ENCODE measurements at regions not wholly inside any gene's neighbourhood (a gene's known extent, or its start where the extent isn't known, plus 50 kb on each side); places are given as distances from the start of the nearest gene placed in this dataset.

GRCh38 chr15:93506646-93507045 is 417.6 kb upstream of the RGMA start:
- Histone ChIP-seq H3K4me1 (ENCODE audit: insufficient read depth, poor library complexity, severe bottlenecking) (no peaks in the 10 kb centered on the region), H3K36me3 (ENCODE audit: low read depth) (no peaks in the 10 kb centered on the region), H3K9me3 (ENCODE audit: severe bottlenecking) (no peaks in the 10 kb centered on the region), H3K27me3 (ENCODE audit: insufficient read depth, poor library complexity, severe bottlenecking) (no peaks in the 10 kb centered on the region), H3K27ac (ENCODE audit: poor library complexity, severe bottlenecking) (no peak overlapping the region), H3K4me3 (ENCODE audit: severe bottlenecking) (no peak overlapping the region)
- TF ChIP-seq CTCF (IDR thresholded peaks at IDR 0.05; ENCODE audit: poor library complexity, severe bottlenecking), result no peak
- ATAC-seq (ENCODE audit: low read depth) (no peak), DNase-seq (ENCODE audit: low spot score) (no peak)

- no peak overlapping the region for H3K4me3 ChIP-seq (ENCODE audit: severe bottlenecking)
- no peak for TF ChIP-seq CTCF (IDR thresholded peaks at IDR 0.05; ENCODE audit: poor library complexity, severe bottlenecking)
These were observed 416.5 kb upstream of the RGMA start for GRCh38 chr15:93505506-93505905.

GRCh38 chr15:93501946-93502345 is 412.9 kb upstream of the RGMA start:
- H3K27ac ChIP-seq (ENCODE audit: poor library complexity, severe bottlenecking), result no peak overlapping the region
- no peaks in the 10 kb centered on the region for H3K27me3 ChIP-seq (ENCODE audit: insufficient read depth, poor library complexity, severe bottlenecking)
- H3K36me3 ChIP-seq (ENCODE audit: low read depth), result no peaks in the 10 kb centered on the region
- DNase-seq (ENCODE audit: low spot score), result no peak
- peaks cover 12% of the 10 kb centered on the region for H3K4me1 ChIP-seq (ENCODE audit: insufficient read depth, poor library complexity, severe bottlenecking)
- no peaks in the 10 kb centered on the region for H3K9me3 ChIP-seq (ENCODE audit: severe bottlenecking)
- TF ChIP-seq CTCF (IDR thresholded peaks at IDR 0.05; ENCODE audit: poor library complexity, severe bottlenecking), result no peak
- H3K4me3 ChIP-seq (ENCODE audit: severe bottlenecking), result no peak overlapping the region
- no peak for ATAC-seq (ENCODE audit: low read depth)

More at GRCh38 chr15:93505506-93505905, 416.5 kb upstream of the RGMA start:
- ATAC-seq (ENCODE audit: low read depth), result no peak
- no peaks in the 10 kb centered on the region for H3K4me1 ChIP-seq (ENCODE audit: insufficient read depth, poor library complexity, severe bottlenecking)
- no peaks in the 10 kb centered on the region for H3K9me3 ChIP-seq (ENCODE audit: severe bottlenecking)
- H3K27me3 ChIP-seq (ENCODE audit: insufficient read depth, poor library complexity, severe bottlenecking), result no peaks in the 10 kb centered on the region
- no peak for DNase-seq (ENCODE audit: low spot score)
- H3K27ac ChIP-seq (ENCODE audit: poor library complexity, severe bottlenecking), result no peak overlapping the region
- no peaks in the 10 kb centered on the region for H3K36me3 ChIP-seq (ENCODE audit: low read depth)

GRCh38 chr15:93500155-93500554 is 411.1 kb upstream of the RGMA start:
- no peak for TF ChIP-seq CTCF (IDR thresholded peaks at IDR 0.05; ENCODE audit: poor library complexity, severe bottlenecking)
- Histone ChIP-seq H3K4me3 (ENCODE audit: severe bottlenecking) (no peak overlapping the region), H3K4me1 (ENCODE audit: insufficient read depth, poor library complexity, severe bottlenecking) (peaks cover 24% of the 10 kb centered on the region), H3K9me3 (ENCODE audit: severe bottlenecking) (no peaks in the 10 kb centered on the region), H3K27ac (ENCODE audit: poor library complexity, severe bottlenecking) (no peak overlapping the region), H3K36me3 (ENCODE audit: low read depth) (no peaks in the 10 kb centered on the region), H3K27me3 (ENCODE audit: insufficient read depth, poor library complexity, severe bottlenecking) (no peaks in the 10 kb centered on the region)
- no peak for ATAC-seq (ENCODE audit: low read depth)
- no peak for DNase-seq (ENCODE audit: low spot score)

- DNase-seq (ENCODE audit: low spot score), result no peak
- H3K4me1 ChIP-seq (ENCODE audit: insufficient read depth, poor library complexity, severe bottlenecking), result peaks cover 24% of the 10 kb centered on the region
- no peak for TF ChIP-seq CTCF (IDR thresholded peaks at IDR 0.05; ENCODE audit: poor library complexity, severe bottlenecking)
- no peaks in the 10 kb centered on the region for H3K36me3 ChIP-seq (ENCODE audit: low read depth)
- peak overlapping the region; percentile 34 for H3K27ac ChIP-seq (ENCODE audit: poor library complexity, severe bottlenecking)
- H3K9me3 ChIP-seq (ENCODE audit: severe bottlenecking), result no peaks in the 10 kb centered on the region
- no peak overlapping the region for H3K4me3 ChIP-seq (ENCODE audit: severe bottlenecking)
- peak; percentile 84 for ATAC-seq (ENCODE audit: low read depth)
- no peaks in the 10 kb centered on the region for H3K27me3 ChIP-seq (ENCODE audit: insufficient read depth, poor library complexity, severe bottlenecking)
These were observed 408.3 kb upstream of the RGMA start for GRCh38 chr15:93497291-93497690.

All from RWPE2 (cell line).